ENCODE measurements at regions not wholly inside any gene's neighbourhood (a gene's known extent, or its start where the extent isn't known, plus 50 kb on each side); places are given as distances from the start of the nearest gene placed in this dataset.

GRCh38 chr9:33623658-33624586 lies 99.9 kb downstream of the ANKRD18B start:
- TF ChIP-seq CTCF (IDR thresholded peaks at IDR 0.05) (peak; percentile 93), POLR2AphosphoS5 (IDR thresholded peaks at IDR 0.05; ENCODE audit: low read depth, low read length) (no peak), TCF7L2 (IDR thresholded peaks at IDR 0.05; ENCODE audit: low read depth, low read length) (no peak), REST (IDR thresholded peaks at IDR 0.05; ENCODE audit: insufficient read depth in 1 of 2, low read depth in 2 of 2, low read length in 1 of 2) (no peak)

Measured in Panc1 (cell line).